Breast epithelium (tissue), 3 donors: ENCODE measurements at regions not wholly inside any gene's neighbourhood (a gene's known extent, or its start where the extent isn't known, plus 50 kb on each side); places are given as distances from the start of the nearest gene placed in this dataset.

Source experiments
- CTCF ChIP-seq, 3 donors: fragments of 450-650 bp; IDR thresholded peaks; one replicate each; pipeline ENCODE4 v1.5.1; 2016 to 2017; ENCODE audit warnings: antibody characterized with exemption in 3 of 3, mild to moderate bottlenecking in 3 of 3, moderate library complexity in 3 of 3
- POLR2A ChIP-seq: fragments of 450-650 bp; IDR thresholded peaks from one replicate; pipeline ENCODE4 v1.6.1; 2016; ENCODE audit warnings: antibody characterized with exemption, mild to moderate bottlenecking, moderate library complexity
- POLR2AphosphoS5 ChIP-seq, 3 donors: sonication (generic); formaldehyde crosslinking; IDR thresholded peaks; one replicate each; pipeline ENCODE4 v1.6.1; 2017; ENCODE audit warnings: antibody characterized with exemption in 3 of 3

- TF ChIP-seq CTCF (IDR thresholded peaks at IDR 0.05) (no peak), POLR2A (no peak), POLR2AphosphoS5 (IDR thresholded peaks at IDR 0.05) (no peak)
Observed at GRCh38 chr14:58884442-58884841, 246.7 kb downstream of the DACT1 start.
